ENCODE measurements at regions not wholly inside any gene's neighbourhood (a gene's known extent, or its start where the extent isn't known, plus 50 kb on each side); places are given as distances from the start of the nearest gene placed in this dataset.

DNA sequence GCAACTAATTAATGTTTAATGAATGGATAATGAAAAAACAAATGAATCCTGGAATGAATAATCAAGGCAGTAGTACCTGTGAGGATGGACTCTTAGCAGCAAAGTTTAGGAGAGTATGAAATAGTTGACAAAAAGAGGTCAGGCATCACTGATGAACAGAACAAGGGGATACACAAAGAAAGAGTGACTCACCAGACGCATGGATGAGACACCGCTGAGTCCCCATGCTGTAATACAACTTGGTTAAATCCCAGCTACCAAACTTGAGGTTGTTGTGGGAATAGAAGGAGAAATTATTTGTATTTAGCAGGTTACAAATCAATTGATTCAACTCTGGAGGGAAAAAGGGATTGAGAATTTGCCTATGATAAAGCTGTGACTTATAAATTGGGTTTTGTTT is 976.9 kb upstream of the TENM4 start:
- ATAC-seq = no peak
- in situ Hi-C loops (cut with HindIII; ENCODE audit: extremely low pct_ligation_motif_present, low pct_unique_long_range_greater_than_20kb) = no loop called here
- Histone ChIP-seq H3K4me1 (ENCODE audit: insufficient read depth, low read length) (no peaks in the 10 kb centered on the region), H4K20me1 (ENCODE audit: insufficient read depth, low read length) (no peaks in the 10 kb centered on the region), H2AFZ (ENCODE audit: low read length) (no peak overlapping the region), H3K27ac (ENCODE audit: extremely low read length, insufficient read depth, low read length) (no peak overlapping the region), H3K79me2 (ENCODE audit: insufficient read depth, low read length) (no peaks in the 10 kb centered on the region), H3K4me2 (ENCODE audit: low read depth, low read length) (no peak overlapping the region), H3K36me3 (replicated peaks in 1 of 2; ENCODE audit: control insufficient read depth in 1 of 2, insufficient read depth in 2 of 2, low read length in 2 of 2) (no peaks in the 10 kb centered on the region), H3K9me3 (ENCODE audit: low read length) (no peaks in the 10 kb centered on the region), H3K9ac (ENCODE audit: insufficient read depth, low read depth, low read length) (no peak overlapping the region), H3K4me3 (replicated peaks in 1 of 3; ENCODE audit: insufficient read depth in 1 of 3, low read depth in 2 of 3, low read length in 3 of 3) (no peak overlapping the region), H3K27me3 (ENCODE audit: control insufficient read depth in 1 of 2, insufficient read depth in 2 of 2, low read length in 2 of 2) (no peaks in the 10 kb centered on the region)
- CTCF ChIA-PET (ENCODE audit: low intra/inter-chr PET ratio, low total read pairs) = no interaction called here
- intact Hi-C loops (cut with micrococcal nuclease; ENCODE audit: unreplicated experiment) = no loop called here
- no TSS peak for BruUV-seq (replicated peaks)
- no peak for DNase-seq (ENCODE audit: low spot score)
- WGBS (ENCODE audit: low lambda C conversion rate) = 59% methylated on average over 2 of the region's 2 CpGs
- POLR2A ChIA-PET = no interaction called here
- TF ChIP-seq EED (CRISPR knock-in tag; IDR thresholded peaks at IDR 0.05) (no peak), YEATS4 (CRISPR knock-in tag; IDR thresholded peaks at IDR 0.05; ENCODE audit: borderline replicate concordance) (no peak), ZNF256 (CRISPR knock-in tag; conservative IDR thresholded peaks at IDR 0.05) (no peak), ZNF224 (CRISPR knock-in tag; IDR thresholded peaks at IDR 0.05) (no peak), ZNF558 (CRISPR knock-in tag; IDR thresholded peaks at IDR 0.05; ENCODE audit: borderline replicate concordance) (no peak), ZNF644 (CRISPR knock-in tag; IDR thresholded peaks at IDR 0.05; ENCODE audit: low read depth) (no peak), ELF3 (CRISPR knock-in tag; IDR thresholded peaks at IDR 0.05) (no peak), FOXP1 (IDR thresholded peaks at IDR 0.05) (no peak), FOXP1 (CRISPR knock-in tag; IDR thresholded peaks at IDR 0.05) (no peak), ZFY (CRISPR knock-in tag; IDR thresholded peaks at IDR 0.05) (no peak)
- TF ChIP-seq, protein P1, sequence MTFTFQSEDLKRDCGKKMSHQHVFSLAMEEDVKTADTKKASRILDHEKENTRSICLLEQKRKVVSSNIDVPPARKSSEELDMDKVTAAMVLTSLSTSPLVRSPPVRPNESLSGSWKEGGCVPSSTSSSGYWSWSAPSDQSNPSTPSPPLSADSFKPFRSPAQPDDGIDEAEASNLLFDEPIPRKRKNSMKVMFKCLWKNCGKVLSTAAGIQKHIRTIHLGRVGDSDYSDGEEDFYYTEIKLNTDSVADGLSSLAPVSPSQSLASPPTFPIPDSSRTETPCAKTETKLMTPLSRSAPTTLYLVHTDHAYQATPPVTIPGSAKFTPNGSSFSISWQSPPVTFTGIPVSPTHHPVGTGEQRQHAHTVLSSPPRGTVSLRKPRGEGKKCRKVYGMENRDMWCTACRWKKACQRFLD (CRISPR knock-in tag; IDR thresholded peaks at IDR 0.05; ENCODE audit: borderline replicate concordance) = no peak
- FAIRE-seq = no peak

DNA sequence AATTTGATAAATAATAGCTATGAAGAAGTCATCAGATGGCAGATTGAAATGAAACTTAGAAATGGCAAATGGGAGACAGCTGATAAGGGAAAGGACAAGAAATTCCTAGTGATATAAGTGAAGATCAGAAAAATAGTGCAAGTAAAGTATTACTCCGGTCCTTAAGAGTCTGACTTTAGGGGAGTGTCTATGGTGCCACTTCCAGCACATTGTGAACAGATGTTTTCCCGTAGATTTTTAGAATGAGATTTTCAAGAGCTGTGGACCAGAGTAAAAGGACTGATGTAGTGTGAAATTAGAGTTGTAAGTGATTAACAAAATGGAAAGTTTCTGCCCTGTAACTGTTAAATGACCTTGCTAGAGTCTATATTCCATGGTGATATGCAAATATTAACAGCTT is 974.8 kb upstream of the TENM4 start:
- in situ Hi-C loops (cut with HindIII; ENCODE audit: extremely low pct_ligation_motif_present, low pct_unique_long_range_greater_than_20kb) (no loop called here), intact Hi-C loops (cut with micrococcal nuclease; ENCODE audit: unreplicated experiment) (no loop called here)
- WGBS (ENCODE audit: low lambda C conversion rate) = 1% methylated on average over 2 of the region's 2 CpGs
- Histone ChIP-seq H2AFZ (ENCODE audit: low read length) (no peak overlapping the region), H3K36me3 (replicated peaks in 1 of 2; ENCODE audit: control insufficient read depth in 1 of 2, insufficient read depth in 2 of 2, low read length in 2 of 2) (no peaks in the 10 kb centered on the region), H3K9me3 (ENCODE audit: low read length) (no peaks in the 10 kb centered on the region), H3K27ac (ENCODE audit: extremely low read length, insufficient read depth, low read length) (no peak overlapping the region), H4K20me1 (ENCODE audit: insufficient read depth, low read length) (no peaks in the 10 kb centered on the region), H3K9ac (ENCODE audit: insufficient read depth, low read depth, low read length) (no peak overlapping the region), H3K4me1 (ENCODE audit: insufficient read depth, low read length) (no peaks in the 10 kb centered on the region), H3K79me2 (ENCODE audit: insufficient read depth, low read length) (no peaks in the 10 kb centered on the region), H3K4me3 (replicated peaks in 1 of 3; ENCODE audit: insufficient read depth in 1 of 3, low read depth in 2 of 3, low read length in 3 of 3) (no peak overlapping the region), H3K27me3 (ENCODE audit: control insufficient read depth in 1 of 2, insufficient read depth in 2 of 2, low read length in 2 of 2) (no peaks in the 10 kb centered on the region), H3K4me2 (ENCODE audit: low read depth, low read length) (no peak overlapping the region)
- DNase-seq (ENCODE audit: low spot score) (no peak), ATAC-seq (no peak), FAIRE-seq (no peak)
- CTCF ChIA-PET (ENCODE audit: low intra/inter-chr PET ratio, low total read pairs) = no interaction called here
- no TSS peak for BruUV-seq (replicated peaks)
- POLR2A ChIA-PET = no interaction called here
- no peak for TF ChIP-seq ZNF205 (CRISPR knock-in tag; IDR thresholded peaks at IDR 0.05)
- TF ChIP-seq RORA (CRISPR knock-in tag; IDR thresholded peaks at IDR 0.05) = no peak
